ENCODE measurements at regions not wholly inside any gene's neighbourhood (a gene's known extent, or its start where the extent isn't known, plus 50 kb on each side); places are given as distances from the start of the nearest gene placed in this dataset.

- no peak for DNase-seq (ENCODE audit: low read depth in 2 of 2)
Observed at GRCh38 chr6:22668717-22669116, 99.4 kb downstream of the HDGFL1 start.

GRCh38 chr6:22670605-22671004 is 101.2 kb downstream of the HDGFL1 start:
- no peak for DNase-seq (ENCODE audit: low read depth in 2 of 2)

- no peak for DNase-seq (ENCODE audit: low read depth in 2 of 2)
Observed at GRCh38 chr6:22673474-22673873, 104.1 kb downstream of the HDGFL1 start.

GRCh38 chr6:22680950-22681349 is 111.6 kb downstream of the HDGFL1 start:
- no peak for DNase-seq (ENCODE audit: low read depth in 2 of 2)

GRCh38 chr6:22681761-22682160 is 112.4 kb downstream of the HDGFL1 start:
- DNase-seq (ENCODE audit: low read depth in 2 of 2) = no peak

GRCh38 chr6:22682979-22683378 is 113.6 kb downstream of the HDGFL1 start:
- no peak for DNase-seq (ENCODE audit: low read depth in 2 of 2)

- no peak for DNase-seq (ENCODE audit: low read depth in 2 of 2)
Observed at GRCh38 chr6:22690446-22690845, 121.1 kb downstream of the HDGFL1 start.

GRCh38 chr6:22694092-22694724 is 124.8 kb downstream of the HDGFL1 start:
- no peak for DNase-seq (ENCODE audit: low read depth in 2 of 2)

- DNase-seq (ENCODE audit: low read depth in 2 of 2) = no peak
Observed at GRCh38 chr6:22696481-22696880, 127.1 kb downstream of the HDGFL1 start.

- no peak for DNase-seq (ENCODE audit: low read depth in 2 of 2)
Observed at GRCh38 chr6:22697306-22697705, 127.9 kb downstream of the HDGFL1 start.

- DNase-seq (ENCODE audit: low read depth in 2 of 2) = peak in 1 of 2 donors; percentile 15
Observed at GRCh38 chr6:22699151-22699550, 129.8 kb downstream of the HDGFL1 start.

GRCh38 chr6:22706651-22707050 is 137.3 kb downstream of the HDGFL1 start:
- no peak for DNase-seq (ENCODE audit: low read depth in 2 of 2)

GRCh38 chr6:22708469-22708868 is 139.1 kb downstream of the HDGFL1 start:
- DNase-seq (ENCODE audit: low read depth in 2 of 2) = no peak

- DNase-seq (ENCODE audit: low read depth in 2 of 2) = no peak
Observed at GRCh38 chr6:22709803-22710202, 140.4 kb downstream of the HDGFL1 start.

GRCh38 chr6:22716721-22717120 is 147.4 kb downstream of the HDGFL1 start:
- no peak for DNase-seq (ENCODE audit: low read depth in 2 of 2)

GRCh38 chr6:22717915-22718314 is 148.5 kb downstream of the HDGFL1 start:
- no peak for DNase-seq (ENCODE audit: low read depth in 2 of 2)

- DNase-seq (ENCODE audit: low read depth in 2 of 2) = no peak
Observed at GRCh38 chr6:22722913-22723312, 153.5 kb downstream of the HDGFL1 start.

- no peak for DNase-seq (ENCODE audit: low read depth in 2 of 2)
Observed at GRCh38 chr6:22726966-22727365, 157.6 kb downstream of the HDGFL1 start.

- DNase-seq (ENCODE audit: low read depth in 2 of 2) = no peak
Observed at GRCh38 chr6:22727710-22728109, 158.3 kb downstream of the HDGFL1 start.

- no peak for DNase-seq (ENCODE audit: low read depth in 2 of 2)
Observed at GRCh38 chr6:22732176-22732970, 163.0 kb downstream of the HDGFL1 start.

GRCh38 chr6:22736740-22737139 is 167.4 kb downstream of the HDGFL1 start:
- DNase-seq (ENCODE audit: low read depth in 2 of 2) = no peak

- peak in 1 of 2 donors; percentile 59 for DNase-seq (ENCODE audit: low read depth in 2 of 2)
Observed at GRCh38 chr6:22737331-22737730, 168.0 kb downstream of the HDGFL1 start.

GRCh38 chr6:22738194-22738593 is 168.8 kb downstream of the HDGFL1 start:
- DNase-seq (ENCODE audit: low read depth in 2 of 2) = no peak
